ENCODE measurements at regions not wholly inside any gene's neighbourhood (a gene's known extent, or its start where the extent isn't known, plus 50 kb on each side); places are given as distances from the start of the nearest gene placed in this dataset.

DNA sequence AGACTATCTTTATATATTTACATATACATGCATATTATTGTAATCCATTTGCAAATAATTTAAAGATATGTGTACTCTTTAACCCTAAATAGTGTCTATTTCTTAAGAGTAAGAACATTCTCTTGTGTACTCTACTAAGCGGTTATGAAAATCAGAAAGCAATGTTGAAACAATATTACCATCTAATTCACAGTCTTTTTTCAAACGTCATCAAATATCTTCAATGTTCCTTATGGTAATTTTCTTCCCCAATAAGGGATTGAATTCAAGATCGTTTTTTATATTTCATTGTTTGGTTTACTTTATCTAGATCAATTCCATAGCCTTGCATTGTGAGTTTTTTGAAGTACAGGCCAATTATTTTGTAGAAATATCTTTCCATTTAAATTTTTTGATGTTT, 1647.4 kb upstream of the PRR20A start:
- TF ChIP-seq, protein P1, sequence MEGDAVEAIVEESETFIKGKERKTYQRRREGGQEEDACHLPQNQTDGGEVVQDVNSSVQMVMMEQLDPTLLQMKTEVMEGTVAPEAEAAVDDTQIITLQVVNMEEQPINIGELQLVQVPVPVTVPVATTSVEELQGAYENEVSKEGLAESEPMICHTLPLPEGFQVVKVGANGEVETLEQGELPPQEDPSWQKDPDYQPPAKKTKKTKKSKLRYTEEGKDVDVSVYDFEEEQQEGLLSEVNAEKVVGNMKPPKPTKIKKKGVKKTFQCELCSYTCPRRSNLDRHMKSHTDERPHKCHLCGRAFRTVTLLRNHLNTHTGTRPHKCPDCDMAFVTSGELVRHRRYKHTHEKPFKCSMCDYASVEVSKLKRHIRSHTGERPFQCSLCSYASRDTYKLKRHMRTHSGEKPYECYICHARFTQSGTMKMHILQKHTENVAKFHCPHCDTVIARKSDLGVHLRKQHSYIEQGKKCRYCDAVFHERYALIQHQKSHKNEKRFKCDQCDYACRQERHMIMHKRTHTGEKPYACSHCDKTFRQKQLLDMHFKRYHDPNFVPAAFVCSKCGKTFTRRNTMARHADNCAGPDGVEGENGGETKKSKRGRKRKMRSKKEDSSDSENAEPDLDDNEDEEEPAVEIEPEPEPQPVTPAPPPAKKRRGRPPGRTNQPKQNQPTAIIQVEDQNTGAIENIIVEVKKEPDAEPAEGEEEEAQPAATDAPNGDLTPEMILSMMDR (IDR thresholded peaks at IDR 0.05), result no peak
- no peak for TF ChIP-seq POLR2A (IDR thresholded peaks at IDR 0.05)

All from heart left ventricle (tissue), 13 donors.